ENCODE measurements at regions not wholly inside any gene's neighbourhood (a gene's known extent, or its start where the extent isn't known, plus 50 kb on each side); places are given as distances from the start of the nearest gene placed in this dataset.
"Not testable (repeated sequence)": the region's sequence is repeated elsewhere in the genome, so short reads cannot be mapped to it uniquely, and the experiment has no call there.

GRCh38 chr6:122246906-122247658 lies 152.4 kb upstream of the HSF2 start:
- Mint-ChIP-seq H3K9me3 (peaks cover 9% of the 10 kb centered on the region), H3K36me3 (ENCODE audit: low read depth) (no peaks in the 10 kb centered on the region), H3K27ac (no peak overlapping the region), H3K4me3 (no peak overlapping the region), H3K4me1 (ENCODE audit: low read depth) (no peaks in the 10 kb centered on the region), H3K27me3 (no peaks in the 10 kb centered on the region)
- DNase-seq, result no peak

- H3K9me3 Mint-ChIP-seq, result peaks cover 6% of the 10 kb centered on the region
- no peak overlapping the region for H3K4me3 Mint-ChIP-seq
- no peak for DNase-seq
- H3K36me3 Mint-ChIP-seq (ENCODE audit: low read depth), result no peaks in the 10 kb centered on the region
- no peaks in the 10 kb centered on the region for H3K27me3 Mint-ChIP-seq
- no peaks in the 10 kb centered on the region for H3K4me1 Mint-ChIP-seq (ENCODE audit: low read depth)
- H3K27ac Mint-ChIP-seq, result no peak overlapping the region
Observed at GRCh38 chr6:122248001-122248669, 151.3 kb upstream of the HSF2 start.

- Mint-ChIP-seq H3K27me3 (no peaks in the 10 kb centered on the region), H3K9me3 (peaks cover 3% of the 10 kb centered on the region), H3K27ac (no peak overlapping the region), H3K4me3 (no peak overlapping the region), H3K4me1 (ENCODE audit: low read depth) (no peaks in the 10 kb centered on the region), H3K36me3 (ENCODE audit: low read depth) (no peaks in the 10 kb centered on the region)
- no peak for DNase-seq
Observed at GRCh38 chr6:122248844-122249243, 150.6 kb upstream of the HSF2 start.

GRCh38 chr6:122258839-122259238 lies 140.6 kb upstream of the HSF2 start:
- no peaks in the 10 kb centered on the region for H3K9me3 Mint-ChIP-seq
- no peaks in the 10 kb centered on the region for H3K27me3 Mint-ChIP-seq
- no peak for DNase-seq
- H3K27ac Mint-ChIP-seq, result no peak overlapping the region
- H3K36me3 Mint-ChIP-seq (ENCODE audit: low read depth), result no peaks in the 10 kb centered on the region
- H3K4me3 Mint-ChIP-seq, result no peak overlapping the region
- H3K4me1 Mint-ChIP-seq (ENCODE audit: low read depth), result no peaks in the 10 kb centered on the region

GRCh38 chr6:122264557-122264956 lies 134.9 kb upstream of the HSF2 start:
- H3K9me3 Mint-ChIP-seq, result peaks cover 9% of the 10 kb centered on the region
- no peaks in the 10 kb centered on the region for H3K36me3 Mint-ChIP-seq (ENCODE audit: low read depth)
- no peak overlapping the region for H3K4me3 Mint-ChIP-seq
- DNase-seq, result no peak
- H3K27ac Mint-ChIP-seq, result no peak overlapping the region
- no peaks in the 10 kb centered on the region for H3K4me1 Mint-ChIP-seq (ENCODE audit: low read depth)
- no peaks in the 10 kb centered on the region for H3K27me3 Mint-ChIP-seq

- no peak overlapping the region for H3K27ac Mint-ChIP-seq
- no peak overlapping the region for H3K4me3 Mint-ChIP-seq
- H3K4me1 Mint-ChIP-seq (ENCODE audit: low read depth), result no peaks in the 10 kb centered on the region
- no peak for DNase-seq
- no peaks in the 10 kb centered on the region for H3K27me3 Mint-ChIP-seq
- H3K36me3 Mint-ChIP-seq (ENCODE audit: low read depth), result no peaks in the 10 kb centered on the region
- H3K9me3 Mint-ChIP-seq, result peaks cover 9% of the 10 kb centered on the region
Observed at GRCh38 chr6:122265755-122266154, 133.7 kb upstream of the HSF2 start.

GRCh38 chr6:122268394-122268793 lies 131.1 kb upstream of the HSF2 start:
- H3K4me3 Mint-ChIP-seq, result no peak overlapping the region
- H3K36me3 Mint-ChIP-seq (ENCODE audit: low read depth), result no peaks in the 10 kb centered on the region

GRCh38 chr6:122276637-122277036 lies 122.8 kb upstream of the HSF2 start:
- Mint-ChIP-seq H3K27ac (no peak overlapping the region), H3K4me3 (no peak overlapping the region), H3K36me3 (ENCODE audit: low read depth) (no peaks in the 10 kb centered on the region), H3K4me1 (ENCODE audit: low read depth) (no peaks in the 10 kb centered on the region), H3K27me3 (no peaks in the 10 kb centered on the region), H3K9me3 (no peaks in the 10 kb centered on the region)
- no peak for DNase-seq

More at GRCh38 chr6:122268394-122268793, 131.1 kb upstream of the HSF2 start:
- Mint-ChIP-seq H3K9me3 (peaks cover 9% of the 10 kb centered on the region), H3K4me1 (ENCODE audit: low read depth) (no peaks in the 10 kb centered on the region), H3K27ac (no peak overlapping the region), H3K27me3 (no peaks in the 10 kb centered on the region)
- no peak for DNase-seq

GRCh38 chr6:122280105-122281021 lies 119.1 kb upstream of the HSF2 start:
- not testable (repeated sequence) for H3K27me3 Mint-ChIP-seq; DNase-seq; H3K9me3 Mint-ChIP-seq; H3K36me3 Mint-ChIP-seq (ENCODE audit: low read depth); H3K4me1 Mint-ChIP-seq (ENCODE audit: low read depth); H3K4me3 Mint-ChIP-seq; H3K27ac Mint-ChIP-seq

GRCh38 chr6:122283884-122284283 lies 115.6 kb upstream of the HSF2 start:
- H3K4me3 Mint-ChIP-seq, result no peak overlapping the region
- H3K4me1 Mint-ChIP-seq (ENCODE audit: low read depth), result no peaks in the 10 kb centered on the region
- H3K36me3 Mint-ChIP-seq (ENCODE audit: low read depth), result no peaks in the 10 kb centered on the region
- DNase-seq, result no peak
- no peak overlapping the region for H3K27ac Mint-ChIP-seq
- no peaks in the 10 kb centered on the region for H3K9me3 Mint-ChIP-seq
- H3K27me3 Mint-ChIP-seq, result no peaks in the 10 kb centered on the region

GRCh38 chr6:122284848-122285247 lies 114.6 kb upstream of the HSF2 start:
- Mint-ChIP-seq H3K27ac (no peak overlapping the region), H3K4me3 (no peak overlapping the region), H3K36me3 (ENCODE audit: low read depth) (no peaks in the 10 kb centered on the region), H3K27me3 (no peaks in the 10 kb centered on the region), H3K4me1 (ENCODE audit: low read depth) (no peaks in the 10 kb centered on the region), H3K9me3 (no peaks in the 10 kb centered on the region)
- no peak for DNase-seq

GRCh38 chr6:122285292-122285913 lies 114.0 kb upstream of the HSF2 start:
- H3K4me1 Mint-ChIP-seq (ENCODE audit: low read depth), result no peaks in the 10 kb centered on the region
- H3K27me3 Mint-ChIP-seq, result no peaks in the 10 kb centered on the region
- DNase-seq, result no peak
- H3K4me3 Mint-ChIP-seq, result no peak overlapping the region
- H3K9me3 Mint-ChIP-seq, result no peaks in the 10 kb centered on the region
- H3K27ac Mint-ChIP-seq, result no peak overlapping the region
- H3K36me3 Mint-ChIP-seq (ENCODE audit: low read depth), result no peaks in the 10 kb centered on the region

GRCh38 chr6:122286512-122286911 lies 112.9 kb upstream of the HSF2 start:
- DNase-seq, result no peak
- H3K9me3 Mint-ChIP-seq, result no peaks in the 10 kb centered on the region
- H3K4me1 Mint-ChIP-seq (ENCODE audit: low read depth), result no peaks in the 10 kb centered on the region
- H3K27me3 Mint-ChIP-seq, result no peaks in the 10 kb centered on the region
- no peak overlapping the region for H3K4me3 Mint-ChIP-seq
- no peaks in the 10 kb centered on the region for H3K36me3 Mint-ChIP-seq (ENCODE audit: low read depth)
- no peak overlapping the region for H3K27ac Mint-ChIP-seq

- no peak for DNase-seq
- H3K36me3 Mint-ChIP-seq (ENCODE audit: low read depth), result no peaks in the 10 kb centered on the region
- no peaks in the 10 kb centered on the region for H3K9me3 Mint-ChIP-seq
- no peaks in the 10 kb centered on the region for H3K4me1 Mint-ChIP-seq (ENCODE audit: low read depth)
- H3K4me3 Mint-ChIP-seq, result no peak overlapping the region
- no peak overlapping the region for H3K27ac Mint-ChIP-seq
- peaks cover 3% of the 10 kb centered on the region for H3K27me3 Mint-ChIP-seq
Observed at GRCh38 chr6:122289762-122290539, 109.5 kb upstream of the HSF2 start.
